ENCODE measurements at regions not wholly inside any gene's neighbourhood (a gene's known extent, or its start where the extent isn't known, plus 50 kb on each side); places are given as distances from the start of the nearest gene placed in this dataset.
"Not testable (repeated sequence)": the region's sequence is repeated elsewhere in the genome, so short reads cannot be mapped to it uniquely, and the experiment has no call there.

DNA sequence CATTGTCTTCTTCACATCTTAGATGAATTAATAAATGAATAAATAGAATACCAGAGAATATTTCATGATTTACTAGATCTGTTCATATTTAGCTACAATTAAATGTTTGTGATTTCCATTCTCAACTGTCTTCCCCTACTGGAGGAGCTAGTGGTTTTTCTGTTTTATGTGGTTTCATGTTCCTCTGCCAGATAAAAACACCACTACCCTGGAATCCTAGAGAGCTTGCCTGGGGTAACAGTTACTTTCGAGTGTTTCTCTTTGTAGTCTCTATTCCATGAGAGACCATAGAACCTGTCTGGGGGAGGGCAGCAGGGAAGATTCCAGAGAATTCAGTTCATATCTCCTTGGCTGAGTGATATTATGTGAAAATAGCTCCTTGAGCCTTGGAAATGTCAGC, 349.2 kb downstream of the INSIG2 start:
- Mint-ChIP-seq H3K4me1 (ENCODE audit: low read depth) (no peaks in the 10 kb centered on the region), H3K27me3 (peaks cover 3% of the 10 kb centered on the region), H3K27ac (no peak overlapping the region), H3K9me3 (no peaks in the 10 kb centered on the region), H3K36me3 (ENCODE audit: low read depth) (no peaks in the 10 kb centered on the region), H3K4me3 (no peak overlapping the region)

DNA sequence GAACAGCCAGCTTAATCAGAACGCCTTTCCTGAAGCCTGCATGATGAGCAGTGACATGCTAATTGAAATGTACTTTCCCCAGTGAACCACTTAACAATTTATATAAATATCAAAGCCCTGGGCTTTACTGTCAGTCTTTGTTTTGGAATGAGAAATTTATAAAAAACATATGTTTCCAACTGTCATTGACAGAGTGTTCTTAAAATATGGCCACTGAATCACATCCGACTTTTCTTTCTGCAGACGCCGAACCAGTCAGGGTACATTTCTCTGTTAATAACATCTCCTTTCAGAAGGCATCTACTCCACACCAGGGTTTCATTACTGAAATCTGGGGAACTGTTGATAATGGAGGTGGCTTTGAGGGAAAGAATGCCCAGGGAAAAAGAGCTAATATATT, 343.7 kb downstream of the INSIG2 start:
- Mint-ChIP-seq H3K9me3 (no peaks in the 10 kb centered on the region), H3K27ac (no peak overlapping the region), H3K4me3 (no peak overlapping the region), H3K27me3 (peaks cover 9% of the 10 kb centered on the region), H3K36me3 (ENCODE audit: low read depth) (no peaks in the 10 kb centered on the region), H3K4me1 (ENCODE audit: low read depth) (no peaks in the 10 kb centered on the region)

DNA sequence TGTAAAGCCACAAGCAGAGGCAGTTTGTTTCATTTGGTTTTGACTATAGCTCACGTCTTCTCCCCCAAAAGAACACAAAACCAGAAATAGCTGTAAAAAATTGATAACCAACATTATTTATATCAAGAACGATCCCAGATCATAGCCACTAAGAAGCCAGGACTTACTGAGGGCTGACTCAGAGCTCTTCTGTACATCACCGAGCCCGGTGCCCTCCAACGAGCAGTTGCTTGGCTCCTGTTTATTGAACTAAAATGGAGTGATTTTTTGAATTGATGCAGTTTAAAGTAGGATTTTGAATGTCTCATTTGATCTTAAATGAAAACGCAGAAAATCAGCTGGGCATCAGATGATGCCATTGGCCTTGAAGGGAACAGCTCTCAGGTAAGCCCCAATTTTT, 343.3 kb downstream of the INSIG2 start:
- no peak overlapping the region for H3K27ac Mint-ChIP-seq
- no peak overlapping the region for H3K4me3 Mint-ChIP-seq
- H3K4me1 Mint-ChIP-seq (ENCODE audit: low read depth), result no peaks in the 10 kb centered on the region
- no peaks in the 10 kb centered on the region for H3K36me3 Mint-ChIP-seq (ENCODE audit: low read depth)
- H3K9me3 Mint-ChIP-seq, result no peaks in the 10 kb centered on the region
- H3K27me3 Mint-ChIP-seq, result peaks cover 9% of the 10 kb centered on the region

DNA sequence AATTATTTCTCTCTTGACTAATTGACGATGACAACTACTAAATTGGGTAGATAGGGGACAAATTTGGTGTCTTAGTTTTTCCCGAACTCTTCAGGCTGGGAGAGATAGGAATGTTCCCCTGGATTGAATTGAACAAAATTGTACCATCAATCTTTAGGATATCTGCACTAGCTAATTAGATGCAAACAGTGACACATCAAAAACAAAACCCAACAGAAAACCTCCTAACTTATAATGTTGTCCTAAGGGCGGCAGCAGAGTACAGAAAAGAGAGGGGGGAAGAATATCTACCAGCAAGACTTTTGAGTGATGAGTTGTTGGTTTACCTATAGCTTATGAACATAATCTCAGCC, 342.9 kb downstream of the INSIG2 start:
- H3K36me3 Mint-ChIP-seq (ENCODE audit: low read depth), result no peaks in the 10 kb centered on the region
- H3K27ac Mint-ChIP-seq, result no peak overlapping the region
- no peak overlapping the region for H3K4me3 Mint-ChIP-seq
- no peaks in the 10 kb centered on the region for H3K4me1 Mint-ChIP-seq (ENCODE audit: low read depth)
- H3K9me3 Mint-ChIP-seq, result no peaks in the 10 kb centered on the region
- peaks cover 10% of the 10 kb centered on the region for H3K27me3 Mint-ChIP-seq

DNA sequence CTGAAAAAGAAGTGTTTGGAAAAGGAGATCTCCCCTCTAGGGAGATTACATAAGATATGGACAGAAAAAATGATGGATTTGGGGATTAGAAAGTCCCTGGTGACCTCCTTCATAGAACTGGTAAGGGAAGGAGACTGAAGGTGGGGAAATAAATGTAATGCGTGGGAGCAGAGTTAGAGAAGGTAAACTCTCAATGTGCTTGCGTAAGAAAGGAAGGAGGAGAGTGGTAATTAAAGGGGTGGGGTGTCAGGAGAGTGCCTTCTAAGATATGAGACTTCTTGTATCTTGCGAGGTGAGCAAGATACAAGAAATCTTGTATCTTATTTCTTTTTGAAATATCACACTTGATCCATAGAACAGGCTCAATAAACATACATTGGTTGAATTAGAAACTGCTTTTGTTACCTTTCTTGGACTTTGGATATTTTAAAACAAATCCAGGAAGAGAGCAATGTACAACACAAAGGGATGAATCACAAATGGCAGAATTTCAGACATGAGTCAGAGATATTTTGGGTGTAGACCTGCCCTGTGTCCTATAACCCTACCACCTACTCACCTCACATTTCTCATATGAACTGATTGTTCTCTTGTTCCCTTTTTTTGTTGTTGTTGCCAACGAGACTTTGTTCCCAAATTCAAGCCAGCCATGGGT, 342.4 kb downstream of the INSIG2 start:
- Mint-ChIP-seq H3K9me3 (no peaks in the 10 kb centered on the region), H3K27ac (no peak overlapping the region), H3K4me3 (no peak overlapping the region), H3K27me3 (peaks cover 14% of the 10 kb centered on the region), H3K36me3 (ENCODE audit: low read depth) (no peaks in the 10 kb centered on the region), H3K4me1 (ENCODE audit: low read depth) (no peaks in the 10 kb centered on the region)

DNA sequence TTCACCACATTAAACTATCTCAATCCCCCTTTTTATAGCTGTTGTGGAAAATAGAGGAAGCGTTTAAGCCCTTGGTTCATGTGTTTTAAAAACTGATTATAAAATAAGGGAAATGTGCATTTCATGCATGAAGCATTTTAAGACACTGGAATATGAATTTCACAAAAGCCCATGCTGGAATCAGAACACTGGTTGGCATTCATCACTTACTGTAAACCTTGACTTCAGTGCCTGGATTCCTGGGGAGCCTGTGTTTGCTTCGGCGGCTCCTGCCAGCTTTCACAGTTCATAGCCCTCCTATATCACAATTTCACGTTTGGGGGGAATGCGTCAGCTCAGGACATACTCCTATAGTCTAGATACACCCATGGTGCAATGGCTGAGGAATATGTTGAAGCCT, 336.9 kb downstream of the INSIG2 start:
- no peaks in the 10 kb centered on the region for H3K4me1 Mint-ChIP-seq (ENCODE audit: low read depth)
- no peak overlapping the region for H3K27ac Mint-ChIP-seq
- H3K27me3 Mint-ChIP-seq, result peaks cover 9% of the 10 kb centered on the region
- no peaks in the 10 kb centered on the region for H3K36me3 Mint-ChIP-seq (ENCODE audit: low read depth)
- no peaks in the 10 kb centered on the region for H3K9me3 Mint-ChIP-seq
- H3K4me3 Mint-ChIP-seq, result no peak overlapping the region

DNA sequence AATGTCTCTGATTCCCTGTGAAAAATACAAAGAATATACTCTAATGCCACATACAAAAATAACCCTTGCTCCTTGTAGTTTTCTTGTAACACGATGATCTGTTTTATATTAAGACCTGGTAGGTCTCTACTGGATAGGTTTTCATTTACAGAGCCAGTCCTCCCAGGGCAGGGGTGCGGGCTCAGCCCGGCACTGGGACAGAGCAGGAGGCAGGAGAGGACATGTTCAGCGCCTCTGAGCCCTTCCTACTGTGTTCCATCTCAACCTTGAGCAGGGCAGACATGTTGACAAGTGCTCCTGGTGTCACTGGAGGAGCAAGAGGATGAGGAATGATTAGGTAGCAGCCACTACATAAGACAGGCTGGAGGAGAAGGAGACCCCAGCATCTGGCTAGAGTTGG, 335.5 kb downstream of the INSIG2 start:
- Mint-ChIP-seq H3K4me3 (no peak overlapping the region), H3K9me3 (no peaks in the 10 kb centered on the region), H3K4me1 (ENCODE audit: low read depth) (no peaks in the 10 kb centered on the region), H3K27ac (no peak overlapping the region), H3K36me3 (ENCODE audit: low read depth) (no peaks in the 10 kb centered on the region), H3K27me3 (peaks cover 9% of the 10 kb centered on the region)

DNA sequence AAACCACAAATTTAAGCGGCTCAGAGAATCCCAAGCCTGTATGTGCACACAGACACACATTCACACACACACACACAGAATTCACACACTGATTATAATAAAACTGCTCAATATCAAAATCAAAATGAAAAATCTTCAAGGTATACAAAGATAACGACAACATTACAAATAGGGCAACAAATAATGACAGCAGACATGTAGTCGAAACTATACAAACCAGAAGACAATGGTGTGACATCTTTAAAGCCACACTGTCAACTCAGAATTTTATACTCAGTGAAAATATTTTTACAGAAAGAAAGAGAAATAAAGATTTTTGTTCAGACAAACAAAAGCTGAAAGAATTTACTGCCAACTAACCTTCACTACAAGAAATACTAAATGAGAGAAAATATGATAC, 333.4 kb downstream of the INSIG2 start:
- Mint-ChIP-seq H3K36me3 (ENCODE audit: low read depth) (no peaks in the 10 kb centered on the region), H3K4me3 (no peak overlapping the region), H3K27ac (no peak overlapping the region), H3K4me1 (ENCODE audit: low read depth) (no peaks in the 10 kb centered on the region), H3K27me3 (peaks cover 12% of the 10 kb centered on the region), H3K9me3 (no peaks in the 10 kb centered on the region)

DNA sequence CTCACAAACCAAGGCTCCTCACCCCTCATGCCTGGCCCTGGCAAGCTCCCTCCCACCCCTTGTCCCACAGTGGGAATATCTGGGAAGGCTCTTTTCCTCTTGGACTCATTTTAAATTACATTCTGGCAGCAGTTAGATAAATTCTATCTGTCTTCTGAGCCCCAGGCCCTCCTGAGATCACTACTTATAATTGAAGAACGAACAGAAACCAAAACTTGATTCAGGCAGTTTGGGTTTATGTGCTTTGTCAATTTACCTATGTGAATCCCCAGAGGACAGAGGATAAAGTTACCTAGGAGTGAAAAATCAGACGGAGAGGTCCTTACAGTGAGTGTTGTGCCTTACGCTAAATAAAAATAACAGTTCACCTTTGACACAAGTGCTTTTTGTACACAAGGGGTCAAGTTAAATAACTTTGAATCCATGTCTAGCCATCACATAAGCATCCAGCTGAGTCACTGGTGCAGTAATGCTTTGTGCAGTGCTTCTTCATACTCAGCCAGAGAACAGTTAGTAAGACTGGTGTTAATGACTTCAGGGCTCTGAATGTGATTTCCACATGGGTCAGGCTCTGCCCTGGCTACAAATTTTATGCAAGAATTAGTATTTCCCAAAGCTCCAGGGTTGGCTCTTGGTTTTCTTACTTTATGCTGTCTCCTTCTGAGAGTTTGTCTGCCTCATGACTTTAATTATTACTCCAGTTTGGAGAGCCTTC, 329.3 kb downstream of the INSIG2 start:
- no peaks in the 10 kb centered on the region for H3K4me1 Mint-ChIP-seq (ENCODE audit: low read depth)
- H3K36me3 Mint-ChIP-seq (ENCODE audit: low read depth), result no peaks in the 10 kb centered on the region
- peaks cover 8% of the 10 kb centered on the region for H3K27me3 Mint-ChIP-seq
- no peak overlapping the region for H3K4me3 Mint-ChIP-seq
- H3K9me3 Mint-ChIP-seq, result no peaks in the 10 kb centered on the region
- no peak overlapping the region for H3K27ac Mint-ChIP-seq

DNA sequence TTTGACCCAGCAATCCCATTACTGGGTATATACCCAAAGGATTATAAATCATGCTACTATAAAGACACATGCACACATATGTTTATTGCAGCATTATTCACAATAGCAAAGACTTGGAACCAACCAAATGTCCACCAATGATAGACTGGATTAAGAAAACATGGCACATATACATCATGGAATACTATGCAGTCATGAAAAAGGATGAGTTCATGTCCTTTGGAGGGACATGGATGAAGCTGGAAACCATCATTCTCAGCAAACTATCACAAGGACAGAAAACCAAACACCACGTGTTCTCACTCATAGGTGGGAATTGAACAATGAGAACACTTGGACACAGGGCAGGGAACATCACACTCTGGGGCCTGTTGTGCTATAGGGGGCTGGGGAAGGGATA, 326.9 kb downstream of the INSIG2 start:
- not testable (repeated sequence) for H3K4me1 Mint-ChIP-seq (ENCODE audit: low read depth); H3K27ac Mint-ChIP-seq; H3K36me3 Mint-ChIP-seq (ENCODE audit: low read depth); H3K9me3 Mint-ChIP-seq; H3K4me3 Mint-ChIP-seq
- H3K27me3 Mint-ChIP-seq, result peaks cover 13% of the 10 kb centered on the region

DNA sequence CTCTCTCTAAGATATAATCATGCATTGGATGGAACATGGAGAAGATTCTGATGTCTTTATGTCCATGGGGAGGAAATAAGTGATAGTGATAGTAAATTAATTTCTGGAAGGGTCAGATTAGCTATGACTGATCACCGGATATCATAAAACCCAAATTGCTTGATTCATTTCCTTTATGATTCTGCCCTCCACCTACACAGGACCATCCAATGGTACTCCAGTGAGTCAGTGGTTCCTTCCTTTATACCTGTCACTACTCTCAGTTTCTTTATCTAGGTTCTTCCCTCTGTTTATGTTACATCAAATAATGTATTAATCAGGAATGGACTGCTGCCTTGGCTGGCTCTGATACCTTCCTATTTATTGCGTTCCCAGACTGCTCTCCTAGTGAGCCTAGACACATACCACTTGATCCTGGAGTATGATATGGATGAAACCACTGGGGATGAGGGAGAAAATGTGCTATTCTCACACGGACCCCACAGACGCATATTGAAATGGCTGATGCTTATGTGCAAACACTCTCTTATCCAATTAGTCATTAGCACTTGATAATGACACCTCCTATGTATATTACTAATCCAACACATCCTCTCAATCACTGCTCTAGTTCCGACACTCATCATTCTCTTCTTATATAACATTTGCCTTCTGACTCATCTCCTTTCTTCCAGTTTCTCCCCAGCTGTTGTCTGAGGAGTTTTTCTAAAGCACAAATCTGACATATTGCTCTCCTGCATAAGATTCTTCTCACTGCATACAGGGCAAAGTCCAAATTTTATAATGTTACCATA, 315.6 kb downstream of the INSIG2 start:
- H3K4me1 Mint-ChIP-seq (ENCODE audit: low read depth), result peaks cover 9% of the 10 kb centered on the region
- no peak overlapping the region for H3K27ac Mint-ChIP-seq
- no peaks in the 10 kb centered on the region for H3K36me3 Mint-ChIP-seq (ENCODE audit: low read depth)
- no peak overlapping the region for H3K4me3 Mint-ChIP-seq
- peaks cover 30% of the 10 kb centered on the region for H3K27me3 Mint-ChIP-seq
- peaks cover 15% of the 10 kb centered on the region for H3K9me3 Mint-ChIP-seq

DNA sequence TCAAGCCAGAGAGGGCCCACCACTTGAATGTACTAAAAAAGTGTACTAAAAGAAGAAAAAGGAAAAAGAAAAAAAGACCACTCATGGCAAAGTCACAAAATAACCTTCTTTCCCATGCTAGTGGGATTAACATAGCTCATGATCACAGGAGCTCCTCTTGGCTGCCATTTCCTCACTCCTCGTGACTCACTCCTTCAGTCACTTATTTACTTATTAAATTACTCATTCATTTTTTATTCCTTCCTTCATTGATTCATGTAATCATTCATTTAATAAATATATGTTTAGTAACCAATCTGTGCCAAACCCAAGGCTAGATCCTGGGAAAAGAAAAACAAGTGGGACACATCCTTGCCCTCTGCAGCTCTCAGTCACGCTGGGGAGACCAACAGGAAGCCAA, 300.5 kb downstream of the INSIG2 start:
- H3K27ac Mint-ChIP-seq, result no peak overlapping the region
- no peaks in the 10 kb centered on the region for H3K9me3 Mint-ChIP-seq
- no peaks in the 10 kb centered on the region for H3K36me3 Mint-ChIP-seq (ENCODE audit: low read depth)
- H3K4me3 Mint-ChIP-seq, result no peak overlapping the region
- peaks cover 10% of the 10 kb centered on the region for H3K27me3 Mint-ChIP-seq
- no peaks in the 10 kb centered on the region for H3K4me1 Mint-ChIP-seq (ENCODE audit: low read depth)

DNA sequence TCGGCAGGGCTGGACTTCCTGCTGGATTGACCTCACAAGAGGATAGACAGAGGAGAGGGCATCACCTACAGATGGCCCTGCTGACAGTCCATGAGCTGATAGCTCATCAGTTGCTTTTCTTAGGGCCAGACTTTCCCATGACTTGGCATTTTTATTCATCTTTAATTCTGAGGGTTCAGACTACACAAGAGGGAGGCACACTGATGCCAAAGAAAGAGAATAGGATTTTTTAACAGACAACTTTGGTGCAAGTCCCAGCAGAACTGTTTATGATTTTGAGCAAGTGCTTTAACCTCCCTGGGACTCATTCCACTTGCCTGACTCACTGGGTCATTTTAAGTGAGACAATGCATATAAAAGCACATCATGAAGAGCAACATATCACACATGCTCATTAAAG, 299.2 kb downstream of the INSIG2 start:
- Mint-ChIP-seq H3K9me3 (no peaks in the 10 kb centered on the region), H3K36me3 (ENCODE audit: low read depth) (no peaks in the 10 kb centered on the region), H3K4me1 (ENCODE audit: low read depth) (no peaks in the 10 kb centered on the region), H3K4me3 (no peak overlapping the region), H3K27ac (no peak overlapping the region), H3K27me3 (peaks cover 17% of the 10 kb centered on the region)

DNA sequence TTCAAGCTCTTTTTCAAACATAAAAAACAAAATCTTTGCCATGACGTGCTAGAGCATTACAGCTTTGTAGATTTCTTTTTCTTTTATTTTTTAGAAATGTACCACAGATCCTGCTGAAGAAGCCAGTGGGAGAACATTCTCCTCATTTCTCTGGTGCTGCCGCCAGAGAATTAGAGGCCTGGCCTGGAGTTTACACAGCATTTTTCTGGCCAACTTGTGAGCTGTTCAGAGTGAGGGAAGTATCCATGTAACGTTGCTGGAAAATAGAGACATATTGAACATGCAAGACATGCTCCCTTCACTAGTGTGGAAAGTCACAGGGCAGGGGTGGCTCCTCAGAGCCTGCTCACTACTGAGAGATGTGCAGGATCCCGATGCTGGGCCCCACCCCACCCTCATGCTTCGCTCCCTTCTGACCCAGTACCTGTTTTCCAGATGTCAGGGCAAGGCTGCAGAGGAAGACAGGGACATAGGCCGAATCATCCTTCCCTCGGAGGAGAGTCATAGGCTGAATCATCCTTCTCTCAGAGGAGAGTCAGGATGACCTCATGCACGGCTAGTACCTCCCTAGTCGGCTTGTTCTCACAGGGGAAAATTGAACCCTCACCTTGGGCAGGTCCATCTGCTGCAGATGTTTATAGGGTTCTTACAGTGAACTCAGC, 298.5 kb downstream of the INSIG2 start:
- no peak overlapping the region for H3K4me3 Mint-ChIP-seq
- no peaks in the 10 kb centered on the region for H3K36me3 Mint-ChIP-seq (ENCODE audit: low read depth)
- peaks cover 17% of the 10 kb centered on the region for H3K27me3 Mint-ChIP-seq
- no peaks in the 10 kb centered on the region for H3K4me1 Mint-ChIP-seq (ENCODE audit: low read depth)
- no peaks in the 10 kb centered on the region for H3K9me3 Mint-ChIP-seq
- no peak overlapping the region for H3K27ac Mint-ChIP-seq
